Amygdala (tissue), 56 donors: ENCODE measurements at regions not wholly inside any gene's neighbourhood (a gene's known extent, or its start where the extent isn't known, plus 50 kb on each side); places are given as distances from the start of the nearest gene placed in this dataset.
"Not testable (repeated sequence)": the region's sequence is repeated elsewhere in the genome, so short reads cannot be mapped to it uniquely, and the experiment has no call there.

Experiments
- DNase-seq, 56 donors: peaks; one replicate each; lab custom pipeline; 2025; lab: John Stamatoyannopoulos, UW

GRCh38 chr13:72657379-72657778 is 70.0 kb downstream of the MZT1 start:
- DNase-seq: no peak

DNA sequence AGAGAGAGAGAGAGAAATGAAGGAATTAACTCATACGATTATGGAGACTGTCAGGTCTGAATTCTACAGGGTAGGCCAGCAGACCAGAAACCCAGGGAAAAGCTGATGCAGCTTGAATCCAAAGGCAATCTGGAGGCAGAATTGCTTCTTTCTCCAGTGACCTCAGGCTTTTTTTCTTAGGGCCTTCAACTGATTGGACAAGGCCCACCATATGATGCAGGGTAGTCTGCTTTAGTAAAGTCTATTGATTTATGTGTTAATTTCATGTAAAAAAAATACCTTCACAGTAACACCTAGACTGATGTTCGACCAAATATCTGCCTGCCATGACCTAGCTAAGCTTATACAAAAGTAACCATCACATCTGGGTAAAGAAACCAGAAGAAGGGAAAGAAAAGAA is 71.1 kb downstream of the MZT1 start:
- DNase-seq: no peak

DNA sequence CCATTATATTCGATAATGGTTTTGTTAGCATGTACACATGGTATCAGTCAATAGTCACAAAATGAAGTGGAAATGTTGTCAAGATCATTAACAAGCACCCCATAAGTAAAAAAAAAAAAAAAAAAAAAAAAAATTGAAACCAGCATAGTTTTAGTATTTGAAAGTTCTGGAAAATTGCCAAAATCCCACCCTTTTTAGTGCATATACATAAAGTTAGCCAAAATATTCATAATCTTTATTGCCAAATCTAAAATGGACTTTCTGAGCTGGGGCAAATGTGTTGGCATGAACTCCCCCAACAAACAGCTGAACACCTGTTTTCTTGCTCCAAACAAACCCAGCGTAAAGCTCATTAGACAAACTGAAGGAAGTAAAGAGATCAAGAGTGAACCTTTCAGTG is 73.9 kb downstream of the MZT1 start:
- no peak for DNase-seq

DNA sequence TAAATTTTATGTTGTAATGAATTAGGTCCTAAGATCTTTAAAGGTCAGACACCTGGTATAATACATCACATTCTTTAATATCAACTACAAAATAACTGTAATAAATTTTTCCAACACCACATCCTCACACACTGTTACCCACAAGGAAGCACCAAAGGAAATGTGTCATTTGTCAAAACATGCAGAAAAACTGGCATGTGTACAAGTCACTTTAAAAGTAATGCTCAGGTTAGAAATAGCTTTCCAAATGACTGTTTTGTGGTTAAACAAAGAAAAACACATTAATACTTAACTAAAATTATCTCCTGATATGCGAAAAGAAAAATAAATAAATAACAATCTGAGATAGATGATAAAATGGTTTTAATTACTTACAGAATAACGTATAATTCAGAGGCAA is 74.7 kb downstream of the MZT1 start:
- DNase-seq: no peak

DNA sequence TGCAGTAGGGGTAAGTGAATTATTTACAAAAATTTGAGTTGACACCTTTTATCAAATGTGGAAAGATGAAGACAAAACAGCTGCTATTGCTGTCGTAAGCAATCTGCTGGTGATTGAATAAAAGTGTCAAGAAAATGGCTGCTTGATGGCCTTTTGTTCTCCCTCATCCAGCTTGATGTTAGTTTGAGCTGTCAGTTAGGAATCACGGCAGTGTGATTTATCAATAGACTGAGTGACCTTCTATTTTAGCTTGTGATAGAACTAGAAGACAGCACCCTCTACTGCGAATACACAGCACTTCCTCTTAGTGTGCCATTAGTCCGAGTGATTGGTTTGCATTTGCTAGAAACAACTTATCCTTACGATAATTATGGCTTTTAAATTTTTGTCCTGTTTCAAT is 76.3 kb downstream of the MZT1 start:
- no peak for DNase-seq

GRCh38 chr13:72650051-72650700 is 77.3 kb downstream of the MZT1 start:
- DNase-seq: no peak

GRCh38 chr13:72648513-72649065 is 78.8 kb downstream of the MZT1 start:
- no peak for DNase-seq

DNA sequence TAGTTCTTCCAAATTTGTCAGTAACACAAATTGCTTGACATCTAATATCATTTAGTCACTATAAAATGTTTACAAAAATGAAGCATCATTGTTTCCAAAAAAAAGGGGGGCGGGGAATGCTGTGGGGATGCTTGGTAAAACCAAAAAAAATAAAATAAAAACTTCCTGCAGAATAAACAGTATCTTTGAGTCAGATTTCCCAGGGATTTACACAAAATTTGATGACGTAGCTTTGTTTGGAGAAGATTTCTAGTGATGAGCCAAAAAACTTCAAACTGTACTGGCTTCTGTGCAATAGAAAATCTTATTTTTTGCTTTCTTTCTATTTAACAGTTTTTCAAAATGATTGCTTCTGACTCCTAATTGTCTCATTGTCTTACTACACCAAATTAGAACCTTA is 80.0 kb downstream of the MZT1 start:
- DNase-seq: no peak

DNA sequence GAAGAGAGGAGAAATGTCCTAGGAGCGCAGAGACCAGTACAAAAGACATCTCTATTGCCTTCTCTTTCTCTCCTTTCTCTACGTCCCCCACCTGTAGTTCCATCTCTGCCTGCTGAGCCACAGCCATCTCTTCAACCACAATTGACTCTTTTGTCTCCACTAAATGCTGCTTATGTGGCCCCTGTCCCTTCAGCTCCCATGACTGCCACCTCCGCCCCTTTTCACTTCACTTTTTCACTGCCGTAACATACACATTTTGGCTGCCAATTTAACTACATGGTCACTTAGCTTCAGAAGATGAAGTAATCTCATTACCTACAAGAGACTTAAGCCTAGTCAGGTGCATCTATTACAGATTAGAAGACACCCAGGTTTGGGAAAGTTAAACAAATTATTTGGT is 81.9 kb downstream of the MZT1 start:
- DNase-seq: no peak

DNA sequence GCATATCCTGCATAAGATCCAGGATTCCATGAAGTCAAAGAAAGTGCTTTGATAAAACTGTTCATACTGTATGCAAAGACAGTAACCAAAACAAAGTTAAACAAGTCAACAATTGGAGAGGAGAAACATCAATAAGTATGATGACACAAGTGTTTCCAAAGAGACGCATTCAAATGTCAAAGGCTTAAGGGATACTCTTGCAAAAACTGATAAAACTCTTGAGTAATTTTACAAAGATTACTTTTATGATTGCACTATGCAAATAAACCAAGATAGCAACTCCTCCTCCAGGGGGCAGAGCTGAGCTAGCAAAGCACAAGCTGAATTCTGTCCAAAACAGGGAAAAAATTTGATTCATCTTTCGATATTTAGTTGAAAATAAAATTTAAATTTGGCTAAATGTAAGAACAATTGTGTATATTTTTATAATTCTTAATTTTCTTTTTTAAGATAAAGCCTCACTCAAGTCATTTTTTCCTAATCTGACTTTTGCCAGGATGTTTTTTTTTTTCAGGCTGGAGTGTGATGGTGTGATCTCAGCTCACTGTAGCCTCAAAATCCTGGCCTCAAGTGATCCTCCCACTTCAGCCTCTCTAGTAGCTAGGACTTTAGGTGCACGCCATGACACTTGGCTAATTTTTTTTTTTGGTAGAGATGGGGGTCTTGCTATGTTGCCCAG is 84.0 kb downstream of the MZT1 start:
- peak in 8 of 56 donors; percentile 1 to 50 (median 4) for DNase-seq

GRCh38 chr13:72639377-72639776 is 88.1 kb downstream of the MZT1 start:
- DNase-seq: no peak

DNA sequence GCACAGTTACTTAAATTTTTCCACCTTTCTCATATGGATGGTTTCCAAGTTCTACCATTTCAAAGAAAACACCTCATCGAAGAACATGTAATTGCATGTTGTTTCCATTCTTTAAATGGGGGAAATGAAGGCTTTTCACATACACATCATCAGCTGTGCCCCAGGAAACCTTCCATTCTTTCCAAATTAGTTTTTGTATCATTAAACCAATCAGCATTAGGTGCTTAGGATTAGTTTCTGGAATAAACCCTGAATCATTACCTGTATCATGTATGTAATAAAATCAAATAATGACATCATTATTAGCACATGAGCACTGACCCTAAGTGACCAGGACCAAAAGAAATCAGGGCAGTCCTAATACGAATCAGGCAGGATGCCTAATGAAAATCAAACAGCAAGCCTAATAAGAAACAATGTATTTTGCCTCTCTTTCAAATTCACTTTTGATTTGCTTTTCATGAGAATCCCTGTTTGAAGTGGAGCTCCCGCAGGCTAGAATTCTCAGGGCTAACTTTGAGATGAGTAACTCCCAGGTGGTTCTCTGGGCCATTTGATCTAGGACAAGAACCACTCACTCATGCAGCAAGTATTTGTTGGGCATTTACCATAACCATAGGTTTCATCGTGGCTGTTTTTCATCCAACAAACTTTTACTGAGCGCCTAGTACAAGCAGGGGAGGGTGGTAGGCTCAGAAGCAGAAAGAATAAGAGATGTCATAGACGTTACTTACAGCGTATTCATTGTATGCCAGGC is 89.2 kb downstream of the MZT1 start:
- DNase-seq: no peak

- no peak for DNase-seq
Observed at GRCh38 chr13:72637561-72637960, 89.9 kb downstream of the MZT1 start.

- DNase-seq: no peak
Observed at GRCh38 chr13:72634859-72635258, 92.6 kb downstream of the MZT1 start.

DNA sequence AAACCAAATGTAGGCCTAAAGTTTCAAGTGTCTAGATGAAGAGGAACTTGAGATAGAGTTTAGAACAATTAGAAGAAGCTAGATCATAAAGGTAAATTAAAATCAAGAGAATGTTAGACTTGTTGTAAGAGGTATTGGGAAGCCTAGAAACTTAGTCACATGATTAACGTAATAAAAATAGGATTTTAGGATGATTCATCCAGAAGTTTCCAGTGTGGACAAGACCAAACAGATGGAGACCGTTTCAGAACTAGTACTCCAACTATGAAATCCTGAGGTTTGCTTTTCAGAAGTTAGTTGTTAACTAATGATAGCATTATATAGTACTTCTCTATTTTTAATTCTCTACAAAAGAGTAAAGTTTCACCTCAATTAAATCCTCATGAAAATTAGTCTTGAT is 104.9 kb downstream of the MZT1 start:
- no peak for DNase-seq

DNA sequence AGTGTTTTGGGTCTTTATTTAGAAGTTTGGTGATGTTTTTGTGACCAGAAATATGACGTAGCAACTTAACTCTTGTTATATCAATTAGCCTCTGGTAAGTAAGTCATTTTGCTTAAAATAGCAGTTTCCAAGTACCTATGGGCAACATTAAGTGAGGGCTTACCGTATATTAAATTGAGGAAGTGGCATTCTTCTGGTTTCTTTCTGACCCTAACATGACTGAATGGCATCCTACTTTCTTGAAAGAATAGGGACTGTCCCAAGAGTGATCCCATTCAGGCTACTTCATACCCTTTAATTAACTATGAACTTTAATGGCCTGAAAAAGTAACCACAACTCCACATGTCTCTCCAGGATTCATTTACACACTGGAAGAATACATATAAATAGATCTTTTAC is 106.6 kb downstream of the MZT1 start:
- no peak for DNase-seq

- no peak for DNase-seq
Observed at GRCh38 chr13:72617951-72618350, 109.5 kb downstream of the MZT1 start.

GRCh38 chr13:72617186-72617585 is 110.2 kb downstream of the MZT1 start:
- DNase-seq: no peak

- DNase-seq: not testable (repeated sequence)
Observed at GRCh38 chr13:72610251-72610891, 117.1 kb downstream of the MZT1 start.

GRCh38 chr13:72599178-72599743 is 128.2 kb downstream of the MZT1 start:
- DNase-seq: no peak
